ENCODE measurements at regions not wholly inside any gene's neighbourhood (a gene's known extent, or its start where the extent isn't known, plus 50 kb on each side); places are given as distances from the start of the nearest gene placed in this dataset.

DNA sequence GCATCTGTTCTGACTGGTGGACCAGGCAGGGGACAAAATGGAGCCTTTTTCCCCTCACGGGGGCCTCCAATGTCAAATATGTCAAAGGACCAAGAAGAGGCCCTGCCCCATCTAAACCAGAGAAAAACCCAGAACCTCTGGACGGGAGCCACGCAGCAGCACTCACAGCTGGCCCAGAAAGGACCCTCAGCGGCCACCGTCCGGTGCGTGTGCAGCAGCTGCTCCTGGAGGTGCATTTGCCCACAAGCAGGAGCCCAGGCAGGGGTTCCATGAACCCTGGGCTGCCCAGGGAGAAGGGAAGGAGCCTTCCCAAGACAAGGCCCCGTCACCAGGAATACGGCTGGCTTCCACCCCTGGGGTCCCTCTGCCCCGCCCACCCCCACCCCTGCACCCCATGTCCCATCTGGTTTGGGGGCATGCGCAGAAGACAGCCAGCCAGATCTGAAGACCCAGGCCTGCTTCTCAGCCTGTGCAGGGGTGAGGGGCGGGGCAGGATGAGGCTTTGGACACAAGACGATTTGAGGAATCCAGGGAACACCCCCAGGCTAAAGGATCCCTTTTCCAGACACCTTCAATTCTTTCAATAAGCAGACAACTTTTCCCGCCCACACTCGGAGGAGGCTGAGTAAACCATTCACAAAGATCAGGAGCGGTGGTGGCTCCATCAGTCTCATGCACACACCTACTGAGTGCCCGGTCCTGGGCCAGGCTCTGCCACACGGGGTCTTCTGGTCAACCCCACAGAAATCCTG lies 423.1 kb downstream of the SHANK2 start:
- TF ChIP-seq EZH2 (IDR thresholded peaks at IDR 0.05; ENCODE audit: low read depth, unreplicated experiment) (no peak), STAT1 (IDR thresholded peaks at IDR 0.05; ENCODE audit: unreplicated experiment) (no peak), CTCF (conservative IDR thresholded peaks at IDR 0.05; ENCODE audit: low read depth in 2 of 2) (no peak), ZNF462 (CRISPR knock-in tag; IDR thresholded peaks at IDR 0.05) (no peak), POLR2AphosphoS5 (IDR thresholded peaks at IDR 0.05; ENCODE audit: low read depth) (no peak)
- TF ChIP-seq, protein P1, sequence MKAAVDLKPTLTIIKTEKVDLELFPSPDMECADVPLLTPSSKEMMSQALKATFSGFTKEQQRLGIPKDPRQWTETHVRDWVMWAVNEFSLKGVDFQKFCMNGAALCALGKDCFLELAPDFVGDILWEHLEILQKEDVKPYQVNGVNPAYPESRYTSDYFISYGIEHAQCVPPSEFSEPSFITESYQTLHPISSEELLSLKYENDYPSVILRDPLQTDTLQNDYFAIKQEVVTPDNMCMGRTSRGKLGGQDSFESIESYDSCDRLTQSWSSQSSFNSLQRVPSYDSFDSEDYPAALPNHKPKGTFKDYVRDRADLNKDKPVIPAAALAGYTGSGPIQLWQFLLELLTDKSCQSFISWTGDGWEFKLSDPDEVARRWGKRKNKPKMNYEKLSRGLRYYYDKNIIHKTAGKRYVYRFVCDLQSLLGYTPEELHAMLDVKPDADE (IDR thresholded peaks at IDR 0.05): no peak

Data from GM23338 (cell line).